ENCODE measurements at regions not wholly inside any gene's neighbourhood (a gene's known extent, or its start where the extent isn't known, plus 50 kb on each side); places are given as distances from the start of the nearest gene placed in this dataset.

DNA sequence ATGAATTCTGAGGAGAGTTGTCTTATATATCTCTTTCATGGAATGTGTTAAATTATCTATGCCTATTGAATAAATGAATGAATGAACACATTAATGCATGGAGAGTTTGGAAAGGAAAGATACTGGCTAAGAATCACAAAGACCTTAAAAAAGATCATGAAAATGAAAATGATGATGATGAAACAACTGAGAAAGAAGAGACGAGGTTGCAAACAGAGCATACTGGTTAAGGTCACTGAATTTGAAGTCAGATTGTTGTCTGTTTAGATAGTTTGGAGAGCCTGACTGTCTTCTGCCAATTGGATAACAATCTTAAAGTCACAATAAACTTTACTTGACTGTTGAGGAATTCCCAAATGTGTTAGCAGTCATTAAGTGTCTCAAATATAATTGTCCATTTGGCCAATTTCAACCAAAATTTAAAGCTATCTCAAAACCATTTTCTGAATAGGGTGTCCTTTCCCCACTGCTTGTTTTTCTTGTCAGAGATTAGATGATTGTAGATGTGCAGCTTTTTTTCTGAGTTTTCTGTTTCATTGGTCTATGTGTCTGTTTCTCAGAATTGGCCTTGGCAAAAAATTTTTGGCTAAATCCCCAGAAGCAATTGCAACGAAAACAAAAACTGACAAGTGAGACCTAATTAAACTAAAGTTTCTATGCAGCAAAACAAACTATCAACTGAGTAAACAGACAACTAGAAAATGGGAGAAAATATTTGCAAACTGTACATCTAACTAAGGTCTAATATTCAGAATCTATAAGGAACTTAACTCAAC lies 132.2 kb downstream of the PTGER3 start:
- TF ChIP-seq CTCF (IDR thresholded peaks at IDR 0.05) = no peak
- Histone ChIP-seq H3K27ac (no peak overlapping the region), H3K4me3 (no peak overlapping the region), H3K27me3 (no peaks in the 10 kb centered on the region), H3K36me3 (no peaks in the 10 kb centered on the region), H3K4me1 (no peaks in the 10 kb centered on the region), H3K9me3 (no peaks in the 10 kb centered on the region)
- 34 to 54% methylated on average over 2 of the region's 2 CpGs for WGBS, 2 donors
- ATAC-seq (no peak), DNase-seq (no peak)
- intact Hi-C loops (cut with DNase I) = no loop called here

- no peak overlapping the region for H3K4me3 ChIP-seq
- no peak overlapping the region for H3K27ac ChIP-seq
- H3K9me3 ChIP-seq = peaks cover 0 to under 1% (median 0%) of the 10 kb centered on the region in 11 donors
- intact Hi-C loops (cut with DNase I) = no loop called here
- no peaks in the 10 kb centered on the region for H3K27me3 ChIP-seq
- WGBS, 2 donors = 52 to 53% methylated on average over 2 of the region's 2 CpGs
- H3K4me1 ChIP-seq = no peaks in the 10 kb centered on the region
- TF ChIP-seq CTCF (IDR thresholded peaks at IDR 0.05) = no peak
- ATAC-seq (no peak), DNase-seq (no peak)
- no peaks in the 10 kb centered on the region for H3K36me3 ChIP-seq
Observed at GRCh38 chr1:70916034-70916427, 131.6 kb downstream of the PTGER3 start.

- WGBS, 2 donors = 92 to 94% methylated on average over 1 of the region's 1 CpG
- H3K9me3 ChIP-seq = peaks cover 0 to 30% (median 0%) of the 10 kb centered on the region in 11 donors
- TF ChIP-seq CTCF (IDR thresholded peaks at IDR 0.05) = no peak
- H3K27ac ChIP-seq = no peak overlapping the region
- ATAC-seq (no peak), DNase-seq (no peak)
- no peaks in the 10 kb centered on the region for H3K27me3 ChIP-seq
- H3K4me1 ChIP-seq = no peaks in the 10 kb centered on the region
- no peak overlapping the region for H3K4me3 ChIP-seq
- H3K36me3 ChIP-seq = no peaks in the 10 kb centered on the region
- intact Hi-C loops (cut with DNase I) = no loop called here
Observed at GRCh38 chr1:70919706-70920323, 127.8 kb downstream of the PTGER3 start.
